NCI-H345 treated with DMSO at 0.1 percent for 48 hours (cell line): ENCODE measurements at regions not wholly inside any gene's neighbourhood (a gene's known extent, or its start where the extent isn't known, plus 50 kb on each side); places are given as distances from the start of the nearest gene placed in this dataset.

Experiments
- DNase-seq: peaks from one replicate; lab custom pipeline; 2025; ENCODE audit not compliant: unreplicated experiment; lab: John Stamatoyannopoulos, UW

DNA sequence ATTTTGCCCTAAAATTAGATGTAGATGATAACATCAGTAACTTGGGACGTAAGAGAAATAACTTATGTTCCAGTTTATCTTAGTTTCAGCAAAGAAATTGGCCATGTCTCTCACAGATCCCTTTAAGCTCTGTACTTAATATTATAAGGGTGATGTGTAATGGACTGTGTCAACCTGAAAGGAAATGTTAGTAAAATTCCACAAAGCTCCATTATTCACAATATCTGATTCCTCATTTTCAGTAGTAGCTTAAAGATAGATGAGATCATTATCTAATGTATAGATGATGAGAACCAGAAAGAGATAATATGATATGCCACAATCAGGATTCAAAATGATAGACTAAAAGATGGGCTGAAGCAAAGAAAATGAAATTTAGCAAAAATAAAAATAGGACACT lies 316.8 kb upstream of the CHRM2 start:
- DNase-seq = no peak

DNA sequence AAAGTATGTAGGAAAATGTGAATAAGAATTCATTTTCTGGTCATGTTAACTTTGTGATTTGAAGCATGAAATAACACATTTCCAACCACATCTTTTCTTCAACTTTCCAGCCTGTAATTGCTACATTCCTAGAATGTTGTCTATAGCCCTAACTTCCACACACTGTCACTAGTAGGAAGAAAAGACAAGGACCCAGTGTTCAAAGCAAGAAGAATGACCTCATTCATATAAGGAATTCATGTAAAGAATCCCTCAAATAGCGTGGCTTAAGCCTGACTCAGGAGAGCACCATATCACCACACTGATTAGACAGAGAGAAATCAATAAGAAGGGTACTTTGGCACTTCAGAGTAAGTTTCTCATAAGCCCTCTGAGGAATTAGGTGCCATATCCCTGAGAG lies 318.7 kb upstream of the CHRM2 start:
- DNase-seq = no peak

DNA sequence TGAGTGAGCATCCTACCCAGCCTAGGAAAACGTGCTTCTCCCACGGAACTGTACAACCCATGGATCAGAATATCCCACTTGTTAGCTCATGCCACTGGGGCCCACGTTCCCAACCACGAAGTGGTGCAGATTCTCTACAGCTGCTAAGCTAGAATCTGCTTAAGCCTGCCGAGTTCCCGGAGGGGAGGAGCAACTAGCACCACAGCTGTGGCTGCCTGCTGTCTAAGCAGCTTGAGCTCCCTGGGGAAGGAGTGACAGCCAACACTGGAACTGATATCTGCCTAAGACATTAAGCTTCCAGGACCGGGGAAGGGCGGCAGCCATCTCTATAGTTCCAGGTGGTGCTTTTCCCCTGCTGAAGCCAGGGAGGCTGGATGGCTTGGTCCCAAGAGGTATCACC lies 334.7 kb upstream of the CHRM2 start:
- no peak for DNase-seq

DNA sequence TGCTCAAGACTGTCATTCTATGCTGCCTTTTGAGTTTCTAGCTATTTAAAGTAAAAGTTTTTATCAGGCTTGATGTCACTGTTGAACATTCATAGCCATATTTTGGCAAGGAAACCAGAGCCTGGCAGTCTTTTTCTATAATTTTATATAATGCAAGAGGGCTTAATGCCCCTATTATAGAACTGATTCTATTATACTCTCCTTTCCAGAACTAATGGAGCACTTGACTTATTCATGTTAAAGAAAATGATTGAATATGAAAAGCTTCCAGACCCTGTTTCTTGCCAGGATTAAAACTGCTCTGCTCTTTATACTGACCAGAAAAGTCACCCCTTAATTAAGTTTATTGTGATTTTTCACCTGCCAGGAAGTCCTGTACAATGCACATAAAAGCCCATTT lies 337.6 kb upstream of the CHRM2 start:
- DNase-seq = no peak

DNA sequence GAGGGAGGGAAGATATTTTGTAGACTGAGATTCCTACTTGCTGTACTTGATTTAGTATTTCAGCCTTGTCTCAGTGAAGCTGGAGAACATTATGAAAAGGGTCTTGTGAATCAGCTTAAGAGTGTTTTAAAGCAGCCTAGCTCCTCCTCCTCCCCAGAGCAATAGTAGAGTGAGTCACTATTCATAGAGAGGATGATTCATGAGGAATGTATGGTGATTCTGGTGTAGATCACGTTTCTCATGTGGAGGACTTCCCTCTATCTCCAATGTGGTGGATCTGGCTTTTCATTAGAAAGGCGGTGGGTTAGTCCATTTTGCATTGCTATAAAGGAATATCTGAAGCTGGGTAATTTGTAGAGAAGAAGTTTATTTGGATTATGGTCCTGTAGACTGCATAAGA lies 340.1 kb upstream of the CHRM2 start:
- DNase-seq = no peak

DNA sequence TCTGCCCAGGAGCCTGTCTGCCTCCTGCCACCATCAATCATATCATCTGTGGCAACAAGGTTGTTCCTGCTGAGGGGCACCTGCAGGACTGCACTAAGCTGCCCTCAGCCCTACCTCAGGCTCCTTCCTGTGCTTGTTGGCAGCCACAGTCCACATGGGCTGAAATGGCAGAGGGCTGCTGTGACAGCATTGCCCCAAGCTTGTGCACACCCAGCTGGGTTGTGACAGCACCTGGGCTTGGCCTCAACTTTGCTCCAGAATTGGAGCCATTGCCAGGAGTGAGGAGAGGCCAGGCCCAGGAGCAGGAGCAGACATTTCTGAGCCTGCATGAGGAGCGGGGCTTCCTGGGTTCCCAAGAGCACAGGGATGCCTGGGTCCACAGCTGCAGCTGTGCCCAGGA lies 340.9 kb upstream of the CHRM2 start:
- no peak for DNase-seq

DNA sequence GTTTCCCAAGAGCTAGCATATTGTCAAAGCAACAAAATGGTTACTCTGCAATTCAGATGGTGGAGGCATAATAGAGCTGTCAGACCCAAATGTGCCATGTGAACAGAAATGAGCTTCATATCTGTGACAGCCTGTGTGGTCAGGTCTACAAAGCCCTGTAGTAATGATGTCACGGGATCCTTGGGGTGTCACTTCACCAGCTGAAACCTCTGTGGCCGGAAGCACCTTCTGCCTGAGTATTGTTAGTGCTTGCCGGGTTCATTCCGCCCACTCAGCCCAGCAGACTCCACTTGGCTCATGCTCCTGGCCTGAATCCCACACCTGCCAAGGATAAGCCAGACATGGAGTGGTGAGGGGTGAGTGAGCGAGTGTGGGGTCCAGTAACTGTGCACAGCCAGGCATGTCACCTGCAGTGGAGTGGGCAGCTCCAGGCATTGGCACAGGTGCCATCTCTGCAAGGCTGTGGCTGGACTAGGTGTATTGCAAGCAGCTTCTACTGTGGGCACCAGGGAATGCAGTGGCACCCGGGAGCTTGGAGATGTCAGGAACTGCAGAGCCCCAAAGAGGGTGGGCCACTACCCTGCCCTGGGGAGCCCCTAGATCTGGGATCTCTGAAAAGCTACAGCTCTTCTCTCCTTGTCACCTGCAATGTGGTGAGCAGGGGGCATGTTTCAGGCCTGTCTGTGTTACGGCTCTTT lies 341.9 kb upstream of the CHRM2 start:
- DNase-seq = no peak

DNA sequence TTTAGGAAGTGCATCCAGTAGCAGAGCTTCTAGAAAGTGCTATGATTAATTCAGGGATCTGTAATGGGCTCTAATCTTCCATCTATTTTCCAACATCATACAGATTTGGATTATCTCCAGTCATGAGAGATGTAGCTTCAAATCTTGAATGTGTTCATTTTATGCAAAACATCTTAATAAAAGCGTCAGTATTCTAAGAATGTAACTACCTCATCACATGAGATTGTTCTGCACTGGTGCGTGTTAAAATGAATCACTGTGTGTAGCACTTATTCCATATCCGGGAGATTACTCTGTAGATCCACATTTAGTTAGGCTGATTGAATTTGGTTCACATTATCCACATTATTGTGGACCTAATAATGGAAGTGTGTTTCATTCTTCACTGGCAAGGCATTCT lies 344.9 kb upstream of the CHRM2 start:
- DNase-seq = no peak

DNA sequence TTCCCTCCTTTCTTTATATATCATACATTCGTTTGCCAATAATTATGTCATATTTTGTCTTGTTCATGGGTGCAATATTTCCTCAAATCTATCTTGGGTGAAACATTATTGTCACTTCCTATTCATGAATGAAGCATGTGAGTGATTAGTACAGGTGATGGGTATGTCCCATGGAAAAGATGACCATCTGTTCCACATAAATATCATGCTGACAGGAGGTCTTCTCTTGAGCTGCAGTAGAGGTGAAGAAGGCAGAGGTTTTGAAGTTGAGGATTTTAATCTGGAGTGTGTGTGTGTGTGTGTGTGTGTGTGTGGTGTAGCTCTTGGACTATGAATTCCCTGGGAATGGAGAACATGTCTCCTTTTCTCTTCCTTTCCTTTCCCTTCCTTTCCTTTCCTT lies 350.5 kb upstream of the CHRM2 start:
- no peak for DNase-seq

DNA sequence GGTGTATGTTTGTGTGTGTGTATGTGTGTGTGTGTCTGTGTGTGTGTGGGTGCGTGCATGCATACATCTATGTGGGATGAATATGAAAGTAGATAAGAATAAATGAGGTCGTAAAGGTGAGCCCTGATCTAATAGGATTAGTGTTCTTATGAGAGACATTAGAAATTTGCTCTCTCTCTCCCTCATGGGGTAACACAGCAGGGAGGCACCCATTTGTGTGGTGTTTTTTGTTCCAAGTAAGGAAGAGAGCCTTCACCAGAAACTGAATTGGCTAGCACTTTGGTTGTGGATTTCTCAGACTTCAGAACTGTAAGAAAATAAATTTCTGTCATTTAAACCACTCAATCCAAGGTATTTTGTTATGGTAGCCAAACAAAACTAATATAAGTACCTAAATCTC lies 353.7 kb upstream of the CHRM2 start:
- DNase-seq = no peak

DNA sequence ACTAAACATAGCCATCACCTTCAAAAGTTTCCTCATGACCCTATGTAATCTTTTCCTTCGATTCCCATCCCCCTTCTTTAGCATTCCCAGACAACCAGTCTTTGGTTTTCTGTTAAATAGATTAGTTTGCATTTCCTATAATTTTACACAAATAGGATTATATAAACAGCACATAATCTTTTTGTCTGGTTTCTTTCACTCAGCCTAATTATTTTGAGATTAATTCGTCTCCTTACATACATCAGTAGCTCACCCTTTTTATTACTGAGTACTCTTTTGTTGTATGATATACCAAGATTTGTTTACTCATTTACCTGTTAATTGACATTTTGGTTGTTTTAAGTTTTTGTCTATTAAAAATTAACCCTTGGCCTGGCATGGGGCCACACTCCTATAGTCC lies 354.7 kb upstream of the CHRM2 start:
- no peak for DNase-seq

DNA sequence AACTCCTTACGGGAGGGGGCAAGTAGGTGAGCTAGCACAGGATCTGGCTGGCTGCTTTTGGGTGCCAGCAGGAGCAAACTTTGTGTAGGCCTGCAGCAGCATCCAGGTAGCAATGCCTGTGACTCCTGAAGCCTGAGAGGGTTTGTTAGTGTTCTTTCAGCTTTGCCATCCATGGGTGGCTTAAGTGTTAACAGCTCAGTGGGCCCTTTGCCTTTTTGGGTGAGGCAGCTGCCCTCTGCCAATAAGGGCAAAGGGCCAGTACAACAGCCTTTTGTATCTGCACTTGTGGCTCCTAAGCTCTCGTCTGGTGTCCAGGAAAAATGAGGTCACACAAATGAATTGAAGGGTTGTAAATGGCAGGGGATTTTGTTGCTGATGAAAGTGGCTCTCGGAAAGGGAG lies 359.0 kb upstream of the CHRM2 start:
- no peak for DNase-seq

DNA sequence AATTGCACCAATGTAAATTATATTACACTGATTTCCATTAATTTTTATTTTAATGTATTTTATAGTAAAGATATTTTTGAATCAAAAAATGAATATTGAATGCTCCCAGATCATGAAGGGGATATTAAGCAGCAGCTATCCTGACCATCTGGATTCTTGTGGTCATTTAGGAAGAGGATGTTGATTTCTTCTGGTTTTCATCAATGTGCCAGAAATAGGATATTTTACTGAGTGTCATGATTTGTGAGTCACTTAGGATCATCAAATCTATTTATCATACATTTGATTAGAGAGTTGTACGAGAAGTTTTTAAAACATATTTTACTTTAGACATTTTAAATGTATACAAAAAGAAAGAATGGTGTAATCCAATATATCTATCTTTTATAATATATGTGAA lies 366.3 kb upstream of the CHRM2 start:
- no peak for DNase-seq

DNA sequence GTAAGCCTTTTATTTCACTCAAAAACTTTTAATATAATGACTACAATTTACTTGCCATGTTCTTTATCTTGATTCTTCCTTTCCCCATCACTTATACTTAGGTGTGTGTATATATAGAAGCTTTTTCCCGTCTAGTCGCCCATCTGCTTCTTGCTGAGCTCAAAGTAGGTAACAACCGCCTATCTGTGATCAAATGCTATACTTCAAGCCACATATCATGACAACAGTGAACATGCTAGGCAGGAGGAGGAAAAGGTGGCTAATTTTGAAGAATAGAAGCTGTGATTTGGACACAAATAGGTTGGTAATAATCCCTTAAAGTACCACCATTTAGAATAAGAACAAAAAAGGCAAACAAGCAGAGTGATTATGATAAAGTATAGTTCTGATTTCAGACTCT lies 367.3 kb upstream of the CHRM2 start:
- no peak for DNase-seq

DNA sequence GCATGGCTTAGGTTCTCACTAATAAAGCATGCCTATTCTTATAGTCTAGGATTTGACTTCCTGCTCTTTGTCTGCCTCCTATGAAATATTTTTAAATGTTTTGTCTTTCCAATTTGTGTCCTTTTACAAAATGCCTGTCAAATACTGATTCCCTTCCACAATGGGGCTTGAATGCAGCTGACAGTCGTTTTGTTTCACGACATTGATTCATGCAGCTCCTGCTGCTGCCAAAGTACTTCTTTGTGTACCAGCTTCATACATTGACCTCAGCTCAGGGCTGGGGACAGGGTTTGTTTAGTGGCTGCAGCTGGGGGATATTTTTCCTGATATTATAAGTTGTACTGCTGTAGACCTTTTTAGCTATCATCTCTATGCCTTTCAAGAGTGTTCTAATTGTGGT lies 371.9 kb upstream of the CHRM2 start:
- no peak for DNase-seq

DNA sequence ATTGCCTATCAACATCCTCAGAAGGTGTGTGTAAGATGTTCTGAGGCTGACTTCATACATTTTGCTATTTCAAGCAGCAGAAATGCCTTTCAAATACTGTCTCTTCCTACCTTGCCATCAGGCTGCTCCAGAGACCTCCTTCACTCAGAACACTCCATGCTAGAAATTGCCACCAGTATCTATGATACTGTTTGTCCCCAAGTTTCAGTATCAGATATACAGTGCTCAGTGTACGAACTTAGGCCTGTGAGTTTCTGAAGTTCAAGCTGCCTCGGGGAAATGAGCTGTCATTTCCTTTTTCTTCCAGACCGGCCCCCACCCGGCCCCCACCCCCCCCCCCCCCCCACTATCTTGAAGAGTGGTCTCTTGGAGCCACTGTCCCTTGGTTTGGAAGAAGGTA lies 373.4 kb upstream of the CHRM2 start:
- DNase-seq = no peak

DNA sequence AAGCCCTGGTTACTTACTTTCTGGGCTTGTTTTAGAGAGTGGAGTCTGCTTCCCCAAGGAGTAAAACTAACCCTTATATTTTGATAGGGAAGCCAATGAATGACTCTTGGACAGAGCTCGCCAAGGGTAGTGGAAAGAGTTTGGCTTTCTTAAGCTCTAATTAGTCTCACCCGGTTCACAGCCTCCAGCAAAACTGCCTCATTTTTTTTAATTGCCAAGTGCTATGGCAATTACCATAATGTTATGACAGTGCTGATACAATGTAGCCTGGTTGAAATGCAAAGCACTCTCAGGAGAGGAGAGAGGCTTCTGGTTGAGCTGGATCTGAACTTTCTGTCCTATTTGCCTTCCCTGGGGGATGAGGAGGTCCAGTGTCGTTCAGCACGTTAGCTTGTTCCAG lies 376.1 kb upstream of the CHRM2 start:
- DNase-seq = no peak

DNA sequence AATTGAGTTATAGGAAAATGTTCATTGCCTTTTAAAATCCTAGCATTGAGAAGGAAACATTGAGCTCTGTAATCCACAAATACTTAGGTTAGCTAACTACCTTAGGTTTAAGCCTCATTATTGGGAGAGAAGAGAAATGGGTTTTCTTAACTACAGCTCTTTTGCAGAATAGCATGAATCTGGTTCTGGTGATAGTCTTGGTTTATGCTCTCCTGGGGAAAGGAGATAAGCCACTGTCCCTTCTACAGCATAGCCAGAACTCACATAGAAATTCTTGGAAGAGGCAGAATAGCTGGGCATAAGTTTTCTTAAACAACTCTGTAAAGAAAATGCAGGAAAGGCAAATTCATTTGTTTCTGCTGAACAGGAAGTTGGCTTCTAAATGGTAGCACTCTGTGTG lies 378.6 kb upstream of the CHRM2 start:
- no peak for DNase-seq

DNA sequence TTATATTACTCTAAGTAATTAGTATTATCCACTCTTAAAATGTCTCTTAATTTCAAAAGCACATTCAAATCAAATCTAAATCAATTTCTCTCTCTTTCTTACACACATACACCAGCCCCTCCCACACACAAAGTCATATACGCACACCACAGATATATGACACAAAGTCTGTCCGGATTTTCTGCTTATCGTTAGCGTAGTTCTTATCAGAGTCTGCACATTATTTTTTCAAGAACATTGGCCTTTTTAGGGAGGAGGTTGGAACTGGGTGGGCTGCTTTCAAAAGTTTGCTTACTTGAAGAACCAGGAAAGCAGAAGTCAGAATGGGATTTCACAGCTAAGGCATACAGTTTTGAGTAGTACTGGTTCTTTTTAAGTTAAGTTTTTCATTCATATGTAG lies 387.6 kb upstream of the CHRM2 start:
- no peak for DNase-seq

DNA sequence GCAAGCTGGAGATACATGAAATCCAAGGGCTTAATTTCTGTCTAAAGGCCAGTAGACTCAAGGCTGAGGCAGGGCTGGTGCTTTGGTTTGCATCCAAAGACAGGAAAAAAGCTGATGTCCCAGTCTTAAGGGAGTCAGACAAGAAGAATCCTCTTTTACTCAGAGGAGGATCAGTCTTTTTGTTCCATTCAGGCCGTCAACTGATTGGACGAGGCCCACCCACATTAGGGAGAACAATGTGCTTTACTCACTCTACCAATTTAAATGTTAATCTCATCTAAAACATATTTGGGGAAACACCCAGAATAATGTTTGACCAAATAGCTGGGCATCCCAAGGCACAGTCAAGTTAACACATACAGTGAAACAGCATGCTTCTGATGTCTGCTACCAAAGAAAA lies 388.5 kb upstream of the CHRM2 start:
- DNase-seq = no peak

DNA sequence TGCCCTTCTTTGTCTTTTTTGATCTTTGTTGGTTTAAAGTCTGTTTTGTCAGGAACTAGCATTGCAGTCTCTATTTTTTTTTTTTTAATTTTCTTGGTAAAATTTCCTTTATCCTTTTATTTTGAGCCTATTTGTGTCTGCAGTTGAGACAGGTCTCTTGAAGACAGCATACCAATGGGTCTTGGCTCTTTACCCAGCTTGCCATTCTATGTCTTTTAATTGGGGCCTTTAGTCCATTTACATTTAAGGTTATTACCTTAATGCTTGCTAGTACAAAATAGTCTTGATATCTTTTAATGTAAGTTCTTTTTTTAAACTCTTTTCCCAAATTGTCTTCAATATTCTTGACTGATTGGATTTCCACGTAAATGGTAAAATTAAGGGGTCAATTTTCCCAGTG lies 398.3 kb upstream of the CHRM2 start:
- no peak for DNase-seq

DNA sequence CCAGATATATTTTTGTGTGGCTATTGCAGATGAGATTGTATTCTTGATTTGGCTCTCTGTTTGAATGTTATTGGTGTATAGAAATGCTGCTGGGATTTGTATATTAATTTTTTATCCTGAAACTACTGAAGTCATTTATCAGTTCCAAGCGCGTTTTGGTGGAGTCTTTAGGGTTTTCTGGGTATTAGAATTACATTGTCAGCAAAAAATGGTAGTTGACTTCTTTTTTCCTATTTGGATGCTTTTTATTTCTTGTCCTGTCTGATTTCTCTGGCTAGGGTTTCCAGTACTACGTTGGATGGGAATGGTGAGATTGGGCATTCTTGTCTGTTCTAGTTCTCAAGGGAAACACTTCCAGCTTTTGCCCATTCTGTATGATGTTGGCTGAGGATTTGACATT lies 415.5 kb upstream of the CHRM2 start:
- DNase-seq = no peak

DNA sequence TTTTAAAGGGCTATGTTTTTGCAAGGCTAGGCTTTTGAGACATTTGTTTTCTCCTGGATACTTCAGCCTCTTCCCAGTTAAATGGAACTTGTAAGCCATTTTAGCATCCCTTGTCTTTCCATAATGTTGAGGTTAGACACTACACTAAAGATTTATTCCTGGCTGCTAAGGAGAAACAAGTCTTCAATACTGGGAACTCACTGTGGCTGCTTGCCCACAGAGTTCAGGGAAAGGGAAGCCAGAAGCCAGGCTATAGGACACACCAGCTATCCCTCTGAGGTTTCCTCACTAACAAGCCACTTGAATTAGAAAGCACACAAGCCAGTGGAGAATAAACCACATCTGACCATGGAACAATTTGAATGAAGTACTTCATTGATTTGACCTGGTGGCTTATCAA lies 421.7 kb upstream of the CHRM2 start:
- no peak for DNase-seq

DNA sequence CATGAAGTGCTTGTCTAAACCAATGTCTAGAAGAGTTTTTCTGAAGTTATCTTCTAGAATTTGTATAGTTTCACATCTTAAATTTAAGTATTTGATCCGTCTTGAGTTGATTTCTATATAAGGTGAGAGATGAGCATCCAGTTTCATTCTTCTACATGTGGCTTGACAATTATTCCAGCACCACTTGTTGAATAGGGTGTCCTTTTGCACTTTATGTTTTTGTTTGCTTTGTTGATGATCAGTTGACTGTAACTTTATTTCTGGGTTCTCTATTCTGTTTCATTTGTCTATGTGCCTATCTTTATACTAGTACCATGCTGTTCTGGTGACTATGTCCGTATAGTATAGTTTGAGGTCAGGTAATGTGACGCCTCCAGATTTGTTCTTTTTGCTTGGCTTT lies 426.6 kb upstream of the CHRM2 start:
- DNase-seq = no peak
